ENCODE measurements at regions not wholly inside any gene's neighbourhood (a gene's known extent, or its start where the extent isn't known, plus 50 kb on each side); places are given as distances from the start of the nearest gene placed in this dataset.
A peak's percentile ranks its signal among the peaks of the same experiment; 100 is the strongest.

DNA sequence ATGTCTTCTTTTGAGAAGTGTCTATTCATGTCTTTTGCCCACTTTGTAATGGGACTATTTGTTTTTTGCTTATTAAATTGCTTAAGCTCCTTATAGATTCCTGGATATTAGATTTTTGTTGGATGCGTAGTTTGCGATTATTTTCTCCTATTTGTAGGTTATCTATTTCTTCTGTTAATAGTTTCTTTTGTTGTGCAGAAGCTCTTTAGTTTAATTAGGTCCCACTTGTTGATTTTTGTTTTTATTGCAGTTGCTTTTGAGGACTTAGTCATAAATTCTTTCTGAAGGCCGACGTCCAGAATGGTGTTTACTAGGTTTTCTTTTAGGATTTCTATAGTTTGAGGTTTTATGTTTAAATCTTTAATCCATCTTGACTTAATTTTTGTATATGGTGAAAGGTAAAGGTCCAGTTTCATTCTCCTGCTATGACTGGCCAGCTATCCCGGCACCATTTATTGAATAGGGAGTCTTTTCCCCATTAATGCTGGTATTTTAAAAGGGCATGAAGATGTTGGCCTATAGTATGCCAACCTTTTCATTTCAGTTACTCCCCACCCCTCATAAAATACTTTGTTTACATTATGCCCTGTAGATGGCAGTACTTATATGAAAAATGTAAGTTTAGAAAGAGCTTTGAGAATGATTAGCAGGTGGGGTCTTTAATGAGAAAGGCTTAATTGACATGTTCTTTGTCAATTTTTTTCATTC is 62.9 kb upstream of the PSMA6 start:
- DNase-seq (ENCODE audit: low read depth, low spot score), result no peak
- 0 out of 2 replicates have a peak, but pooled peaks have one; percentile 2 for TF ChIP-seq CTCF (IDR thresholded peaks at IDR 0.05; ENCODE audit: low read depth, low read length)
- no peak overlapping the region for H3K27ac ChIP-seq (ENCODE audit: low read depth, low read length)
- no peaks in the 10 kb centered on the region for H3K27me3 ChIP-seq (ENCODE audit: control insufficient read depth, insufficient read depth, low read length)
- no peaks in the 10 kb centered on the region for H3K9me3 ChIP-seq (ENCODE audit: control insufficient read depth, insufficient read depth, low read length)
- ChIA-PET POLR2A (no interaction called here), CTCF (interaction anchor here (0.8 to 5.2 kb wide), 9 partner anchors 9 to 184 kb away, joined by 3 to 27 read pairs (median 4); no protein-coding TSS in a partner anchor)
- H3K4me3 ChIP-seq (ENCODE audit: low read depth, low read length), result no peak overlapping the region

DNA sequence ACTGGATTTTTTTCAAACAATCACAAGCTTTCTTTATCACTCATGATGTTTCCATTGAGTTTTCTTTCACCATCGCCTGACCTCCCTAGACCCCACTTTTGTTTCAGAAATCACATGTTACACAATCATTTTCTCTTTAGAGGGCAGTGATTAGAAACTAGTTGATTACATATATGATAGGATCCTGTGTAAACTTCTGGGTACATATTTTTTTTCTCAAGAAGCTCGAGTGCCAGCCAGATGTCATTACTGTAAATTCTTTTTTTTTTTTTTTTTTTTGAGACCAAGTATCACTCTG is 62.4 kb upstream of the PSMA6 start:
- TF ChIP-seq CTCF (IDR thresholded peaks at IDR 0.05; ENCODE audit: low read depth, low read length), result no peak
- H3K9me3 ChIP-seq (ENCODE audit: control insufficient read depth, insufficient read depth, low read length), result no peaks in the 10 kb centered on the region
- H3K4me3 ChIP-seq (ENCODE audit: low read depth, low read length), result no peak overlapping the region
- CTCF ChIA-PET, result interaction anchor here (0.5 to 5.2 kb wide), 10 partner anchors 10 to 184 kb away, joined by 3 to 27 read pairs (median 4); no protein-coding TSS in a partner anchor
- no peaks in the 10 kb centered on the region for H3K27me3 ChIP-seq (ENCODE audit: control insufficient read depth, insufficient read depth, low read length)
- no peak for DNase-seq (ENCODE audit: low read depth, low spot score)
- H3K27ac ChIP-seq (ENCODE audit: low read depth, low read length), result no peak overlapping the region
- POLR2A ChIA-PET, result no interaction called here

- Histone ChIP-seq H3K27ac (ENCODE audit: low read depth, low read length) (no peak overlapping the region), H3K9me3 (ENCODE audit: control insufficient read depth, insufficient read depth, low read length) (no peaks in the 10 kb centered on the region), H3K27me3 (ENCODE audit: control insufficient read depth, insufficient read depth, low read length) (no peaks in the 10 kb centered on the region), H3K4me3 (ENCODE audit: low read depth, low read length) (no peak overlapping the region)
- POLR2A ChIA-PET, result interaction anchor here (0.6 kb wide), 1 partner anchor 61 kb away, joined by 3 read pairs; the partner anchor contains the start of gene PSMA6
- no peak for DNase-seq (ENCODE audit: low read depth, low spot score)
- CTCF ChIA-PET, result interaction anchor here (0.5 to 5.2 kb wide), 4 partner anchors 10 to 182 kb away, joined by 3 to 27 read pairs (median 10); partner anchors contain the start of gene PSMA6
- TF ChIP-seq CTCF (IDR thresholded peaks at IDR 0.05; ENCODE audit: low read depth, low read length), result no peak
These were observed 60.9 kb upstream of the PSMA6 start for GRCh38 chr14:35231207-35231760.

- CTCF ChIA-PET, result interaction anchor here (1.3 to 5.2 kb wide), 2 partner anchors 19 to 172 kb away, joined by 3 to 27 read pairs; no protein-coding TSS in a partner anchor
- Histone ChIP-seq H3K27ac (ENCODE audit: low read depth, low read length) (no peak overlapping the region), H3K4me3 (ENCODE audit: low read depth, low read length) (no peak overlapping the region), H3K9me3 (ENCODE audit: control insufficient read depth, insufficient read depth, low read length) (no peaks in the 10 kb centered on the region), H3K27me3 (ENCODE audit: control insufficient read depth, insufficient read depth, low read length) (no peaks in the 10 kb centered on the region)
- DNase-seq (ENCODE audit: low read depth, low spot score), result no peak
- TF ChIP-seq CTCF (IDR thresholded peaks at IDR 0.05; ENCODE audit: low read depth, low read length), result no peak
- POLR2A ChIA-PET, result no interaction called here
These were observed 58.0 kb upstream of the PSMA6 start for GRCh38 chr14:35234012-35234805.

Data from AG04450 (cell line).